ENCODE measurements at regions not wholly inside any gene's neighbourhood (a gene's known extent, or its start where the extent isn't known, plus 50 kb on each side); places are given as distances from the start of the nearest gene placed in this dataset.

- no peaks in the 10 kb centered on the region for H3K36me3 Mint-ChIP-seq (ENCODE audit: low read depth)
- H3K4me1 Mint-ChIP-seq (ENCODE audit: low read depth): peaks cover 9% of the 10 kb centered on the region
Observed at GRCh38 chr11:109251230-109251629, 170.8 kb upstream of the C11orf87 start.

GRCh38 chr11:109264128-109264527 lies 157.9 kb upstream of the C11orf87 start:
- H3K4me3 Mint-ChIP-seq (ENCODE audit: unreplicated experiment): no peak overlapping the region
- no peak overlapping the region for H3K27ac Mint-ChIP-seq (ENCODE audit: unreplicated experiment)
- no peak for TF ChIP-seq CTCF (IDR thresholded peaks at IDR 0.05)
- H3K36me3 Mint-ChIP-seq (ENCODE audit: low read depth): peaks cover 6% of the 10 kb centered on the region
- peaks cover 30% of the 10 kb centered on the region for H3K9me3 Mint-ChIP-seq (ENCODE audit: low read depth)
- no peak for DNase-seq (ENCODE audit: low spot score)
- peaks cover 10% of the 10 kb centered on the region for H3K4me1 Mint-ChIP-seq (ENCODE audit: low read depth)
- H3K27me3 Mint-ChIP-seq (ENCODE audit: low read depth): no peaks in the 10 kb centered on the region

More at GRCh38 chr11:109251230-109251629, 170.8 kb upstream of the C11orf87 start:
- no peaks in the 10 kb centered on the region for H3K27me3 Mint-ChIP-seq (ENCODE audit: low read depth)
- peaks cover 8% of the 10 kb centered on the region for H3K9me3 Mint-ChIP-seq (ENCODE audit: low read depth)
- H3K27ac Mint-ChIP-seq (ENCODE audit: unreplicated experiment): no peak overlapping the region
- no peak overlapping the region for H3K4me3 Mint-ChIP-seq (ENCODE audit: unreplicated experiment)
- no peak for DNase-seq (ENCODE audit: low spot score)
- TF ChIP-seq CTCF (IDR thresholded peaks at IDR 0.05): no peak

DNA sequence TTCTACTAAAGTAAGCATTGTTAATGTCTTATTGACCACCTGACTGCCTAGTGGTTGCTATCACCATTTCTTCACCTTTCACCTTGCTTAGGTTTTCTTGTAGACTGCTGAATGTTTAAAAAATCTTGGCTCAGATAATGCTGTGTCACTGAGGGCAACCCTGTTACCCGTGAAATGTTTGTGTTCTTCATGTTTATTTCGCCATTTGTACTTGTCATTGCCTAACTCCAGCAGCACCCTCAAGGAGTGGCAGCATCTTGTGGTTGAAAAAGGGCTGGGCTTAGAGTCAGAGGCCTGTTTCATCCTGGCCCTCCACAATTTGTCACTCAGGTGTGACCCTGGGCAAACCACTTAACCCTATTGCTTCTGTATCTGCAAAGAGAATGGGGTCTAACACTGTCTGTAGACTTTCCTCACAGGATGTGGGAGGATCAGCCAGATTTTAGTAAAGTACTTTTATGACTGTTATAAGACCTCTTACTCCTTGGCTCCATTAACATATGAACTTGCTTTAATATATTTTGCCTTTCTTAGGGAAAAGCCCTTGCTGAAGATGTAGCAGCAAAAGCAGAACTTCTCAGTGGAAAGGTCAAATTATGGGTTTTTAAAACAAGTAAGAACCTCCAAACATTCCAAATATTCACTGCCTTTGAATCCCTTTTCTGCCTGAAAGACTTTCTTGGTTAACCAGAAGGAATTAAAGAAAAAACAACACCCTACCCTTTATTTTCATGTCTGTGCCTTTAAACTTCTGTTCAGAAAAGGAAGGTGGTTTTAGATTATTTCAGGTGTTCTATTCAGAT lies 154.5 kb upstream of the C11orf87 start:
- no peak overlapping the region for H3K4me3 Mint-ChIP-seq (ENCODE audit: unreplicated experiment)
- no peak for TF ChIP-seq CTCF (IDR thresholded peaks at IDR 0.05)
- DNase-seq (ENCODE audit: low spot score): no peak
- H3K36me3 Mint-ChIP-seq (ENCODE audit: low read depth): peaks cover 14% of the 10 kb centered on the region
- H3K27ac Mint-ChIP-seq (ENCODE audit: unreplicated experiment): no peak overlapping the region
- peaks cover 34% of the 10 kb centered on the region for H3K9me3 Mint-ChIP-seq (ENCODE audit: low read depth)
- H3K27me3 Mint-ChIP-seq (ENCODE audit: low read depth): peaks cover 4% of the 10 kb centered on the region
- peaks cover 10% of the 10 kb centered on the region for H3K4me1 Mint-ChIP-seq (ENCODE audit: low read depth)

DNA sequence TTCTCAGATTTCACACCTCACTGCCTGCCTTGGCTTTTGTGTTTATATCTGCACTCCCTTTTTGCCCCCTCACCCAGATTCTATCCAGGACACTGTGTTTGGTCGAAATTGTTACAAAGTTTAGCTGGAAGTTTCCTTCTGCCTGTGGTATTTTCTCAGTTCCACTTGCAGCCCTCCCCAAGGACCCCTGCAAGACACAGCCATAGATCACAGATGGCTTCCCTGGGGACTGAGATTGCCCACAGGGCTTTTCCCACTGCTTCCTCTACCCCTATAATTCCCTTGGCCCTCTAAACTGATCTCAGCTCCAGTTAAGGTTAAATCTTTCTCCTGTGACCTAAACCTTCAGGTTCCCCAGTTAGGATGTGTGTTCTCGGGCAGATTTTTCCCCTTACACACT lies 146.1 kb upstream of the C11orf87 start:
- no peak overlapping the region for H3K27ac Mint-ChIP-seq (ENCODE audit: unreplicated experiment)
- no peak for DNase-seq (ENCODE audit: low spot score)
- H3K4me1 Mint-ChIP-seq (ENCODE audit: low read depth): no peaks in the 10 kb centered on the region
- peaks cover 6% of the 10 kb centered on the region for H3K27me3 Mint-ChIP-seq (ENCODE audit: low read depth)
- H3K4me3 Mint-ChIP-seq (ENCODE audit: unreplicated experiment): no peak overlapping the region
- H3K36me3 Mint-ChIP-seq (ENCODE audit: low read depth): peaks cover 19% of the 10 kb centered on the region
- H3K9me3 Mint-ChIP-seq (ENCODE audit: low read depth): peaks cover 38% of the 10 kb centered on the region
- TF ChIP-seq CTCF (IDR thresholded peaks at IDR 0.05): no peak

DNA sequence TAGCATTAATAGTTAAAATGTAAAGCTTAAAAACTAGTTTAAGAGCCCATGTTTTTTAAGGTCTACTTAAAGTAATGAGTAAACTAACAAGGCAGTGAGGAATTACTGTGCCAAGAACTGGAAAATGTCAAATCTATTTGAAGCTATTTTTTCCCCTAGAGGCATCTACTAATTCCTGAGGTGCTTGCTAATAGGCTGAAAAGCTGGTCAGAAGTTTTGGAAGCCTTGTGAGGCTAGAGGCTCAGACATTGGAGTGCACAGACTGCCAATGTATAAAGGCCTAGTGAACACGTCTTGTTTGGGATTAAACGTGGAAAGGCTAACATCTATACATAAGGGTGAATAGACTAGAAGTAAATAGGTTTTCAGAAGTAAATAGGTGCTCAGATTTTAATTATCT lies 136.5 kb upstream of the C11orf87 start:
- peaks cover 7% of the 10 kb centered on the region for H3K4me1 Mint-ChIP-seq (ENCODE audit: low read depth)
- DNase-seq (ENCODE audit: low spot score): no peak
- no peak overlapping the region for H3K4me3 Mint-ChIP-seq (ENCODE audit: unreplicated experiment)
- H3K27ac Mint-ChIP-seq (ENCODE audit: unreplicated experiment): no peak overlapping the region
- TF ChIP-seq CTCF (IDR thresholded peaks at IDR 0.05): no peak
- peaks cover 7% of the 10 kb centered on the region for H3K9me3 Mint-ChIP-seq (ENCODE audit: low read depth)
- H3K27me3 Mint-ChIP-seq (ENCODE audit: low read depth): no peaks in the 10 kb centered on the region
- H3K36me3 Mint-ChIP-seq (ENCODE audit: low read depth): peaks cover 3% of the 10 kb centered on the region
